ENCODE measurements at regions not wholly inside any gene's neighbourhood (a gene's known extent, or its start where the extent isn't known, plus 50 kb on each side); places are given as distances from the start of the nearest gene placed in this dataset.
A peak's percentile ranks its signal among the peaks of the same experiment; 100 is the strongest.

- DNase-seq (ENCODE audit: low spot score), result no peak
- Mint-ChIP-seq H3K27me3 (ENCODE audit: low read depth) (no peaks in the 10 kb centered on the region), H3K9me3 (peaks cover 27% of the 10 kb centered on the region), H3K27ac (no peak overlapping the region), H3K4me3 (no peak overlapping the region), H3K36me3 (peaks cover 17% of the 10 kb centered on the region), H3K4me1 (peaks cover 9% of the 10 kb centered on the region)
- CTCF ChIA-PET, result no interaction called here
- POLR2A ChIA-PET, result no interaction called here
- TF ChIP-seq, protein P1, sequence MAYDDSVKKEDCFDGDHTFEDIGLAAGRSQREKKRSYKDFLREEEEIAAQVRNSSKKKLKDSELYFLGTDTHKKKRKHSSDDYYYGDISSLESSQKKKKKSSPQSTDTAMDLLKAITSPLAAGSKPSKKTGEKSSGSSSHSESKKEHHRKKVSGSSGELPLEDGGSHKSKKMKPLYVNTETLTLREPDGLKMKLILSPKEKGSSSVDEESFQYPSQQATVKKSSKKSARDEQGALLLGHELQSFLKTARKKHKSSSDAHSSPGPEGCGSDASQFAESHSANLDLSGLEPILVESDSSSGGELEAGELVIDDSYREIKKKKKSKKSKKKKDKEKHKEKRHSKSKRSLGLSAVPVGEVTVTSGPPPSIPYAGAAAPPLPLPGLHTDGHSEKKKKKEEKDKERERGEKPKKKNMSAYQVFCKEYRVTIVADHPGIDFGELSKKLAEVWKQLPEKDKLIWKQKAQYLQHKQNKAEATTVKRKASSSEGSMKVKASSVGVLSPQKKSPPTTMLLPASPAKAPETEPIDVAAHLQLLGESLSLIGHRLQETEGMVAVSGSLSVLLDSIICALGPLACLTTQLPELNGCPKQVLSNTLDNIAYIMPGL (CRISPR knock-in tag; IDR thresholded peaks at IDR 0.05), result no peak
- TF ChIP-seq JAZF1 (CRISPR knock-in tag; IDR thresholded peaks at IDR 0.05), result no peak
- ATAC-seq, result no peak
Measured at GRCh38 chr6:839201-839600, 146.3 kb upstream of the EXOC2 start.

GRCh38 chr6:837380-837779 is 144.4 kb upstream of the EXOC2 start:
- CTCF ChIA-PET, result no interaction called here
- peaks cover 9% of the 10 kb centered on the region for H3K4me1 Mint-ChIP-seq
- POLR2A ChIA-PET, result interaction anchor here (0.6 kb wide), 1 partner anchor 13 kb away, joined by 6 read pairs; no protein-coding TSS in a partner anchor
- no peaks in the 10 kb centered on the region for H3K27me3 Mint-ChIP-seq (ENCODE audit: low read depth)
- DNase-seq (ENCODE audit: low spot score) (no peak), ATAC-seq (no peak)
- H3K36me3 Mint-ChIP-seq, result peaks cover 19% of the 10 kb centered on the region
- peak; percentile 99 for TF ChIP-seq GABPB1 (CRISPR knock-in tag; IDR thresholded peaks at IDR 0.05)
- no peak for TF ChIP-seq STAT6 (CRISPR knock-in tag; conservative IDR thresholded peaks at IDR 0.05; ENCODE audit: low read depth)
- H3K27ac Mint-ChIP-seq, result no peak overlapping the region
- peaks cover 34% of the 10 kb centered on the region for H3K9me3 Mint-ChIP-seq
- H3K4me3 Mint-ChIP-seq, result no peak overlapping the region

GRCh38 chr6:836276-836853 is 143.4 kb upstream of the EXOC2 start:
- POLR2A ChIA-PET, result no interaction called here
- TF ChIP-seq ATF3 (CRISPR knock-in tag; conservative IDR thresholded peaks at IDR 0.05) (no peak), GABPB1 (CRISPR knock-in tag; IDR thresholded peaks at IDR 0.05) (peak; percentile 34; the same call in 1 of the 2 replicates)
- Mint-ChIP-seq H3K4me3 (no peak overlapping the region), H3K36me3 (peaks cover 23% of the 10 kb centered on the region), H3K4me1 (peaks cover 9% of the 10 kb centered on the region), H3K27ac (no peak overlapping the region), H3K9me3 (peaks cover 41% of the 10 kb centered on the region), H3K27me3 (ENCODE audit: low read depth) (no peaks in the 10 kb centered on the region)
- ATAC-seq, result no peak
- CTCF ChIA-PET, result no interaction called here
- DNase-seq (ENCODE audit: low spot score), result no peak

GRCh38 chr6:835476-836160 is 142.7 kb upstream of the EXOC2 start:
- CTCF ChIA-PET, result interaction anchor here (0.6 kb wide), 1 partner anchor 182 kb away, joined by 4 read pairs; no protein-coding TSS in a partner anchor

More at GRCh38 chr6:835476-836160, 142.7 kb upstream of the EXOC2 start:
- no peak for TF ChIP-seq ZNF532 (CRISPR knock-in tag; IDR thresholded peaks at IDR 0.05; ENCODE audit: borderline replicate concordance)
- H3K4me1 Mint-ChIP-seq, result peaks cover 10% of the 10 kb centered on the region
- H3K36me3 Mint-ChIP-seq, result peaks cover 23% of the 10 kb centered on the region
- ATAC-seq, result no peak
- no peak overlapping the region for H3K27ac Mint-ChIP-seq
- H3K27me3 Mint-ChIP-seq (ENCODE audit: low read depth), result no peaks in the 10 kb centered on the region; the same call in none of the 2 replicates
- POLR2A ChIA-PET, result no interaction called here
- no peak for DNase-seq (ENCODE audit: low spot score)
- no peak overlapping the region for H3K4me3 Mint-ChIP-seq
- peaks cover 39% of the 10 kb centered on the region for H3K9me3 Mint-ChIP-seq
